Glutamatergic neuron (in vitro differentiated cells): ENCODE measurements at regions not wholly inside any gene's neighbourhood (a gene's known extent, or its start where the extent isn't known, plus 50 kb on each side); places are given as distances from the start of the nearest gene placed in this dataset.

ENCODE experiments used
- DNase-seq: peaks from one replicate; pipeline ENCODE4 v3.0.0; 2022
- H3K27ac Mint-ChIP-seq: one replicate; pipeline ENCODE4 v1.8.0; 2020; ENCODE audit warnings: mild to moderate bottlenecking, mixed read lengths, inconsistent platforms; ENCODE audit not compliant: unreplicated experiment
- H3K27me3 Mint-ChIP-seq: one replicate; pipeline ENCODE4 v1.8.0; 2020; ENCODE audit warnings: mild to moderate bottlenecking, moderate library complexity, mixed read lengths, inconsistent platforms; ENCODE audit not compliant: unreplicated experiment
- H3K36me3 Mint-ChIP-seq: one replicate; pipeline ENCODE4 v1.8.0; 2020; ENCODE audit warnings: mild to moderate bottlenecking, mixed read lengths, inconsistent platforms; ENCODE audit not compliant: unreplicated experiment
- H3K4me1 Mint-ChIP-seq: one replicate; pipeline ENCODE4 v1.8.0; 2020; ENCODE audit warnings: mild to moderate bottlenecking, low read depth, mixed read lengths, inconsistent platforms; ENCODE audit not compliant: unreplicated experiment
- H3K4me3 Mint-ChIP-seq: one replicate; pipeline ENCODE4 v1.8.0; 2020; ENCODE audit warnings: mild to moderate bottlenecking, mixed read lengths, inconsistent platforms; ENCODE audit not compliant: unreplicated experiment
- H3K9me3 Mint-ChIP-seq: one replicate; pipeline ENCODE4 v1.8.0; 2020; ENCODE audit warnings: mild to moderate bottlenecking, moderate library complexity, mixed read lengths, inconsistent platforms; ENCODE audit not compliant: unreplicated experiment
- CTCF ChIP-seq: fragments of 200-600 bp; sonication (generic); IDR thresholded peaks from one replicate; pipeline ENCODE4 v1.5.0; 2021; ENCODE audit not compliant: partially characterized antibody, unreplicated experiment

GRCh38 chr12:91922139-91922538, 223.5 kb downstream of the BTG1 start:
- no peaks in the 10 kb centered on the region for H3K9me3 Mint-ChIP-seq
- no peak for DNase-seq
- H3K4me1 Mint-ChIP-seq, result peaks cover 16% of the 10 kb centered on the region
- no peak overlapping the region for H3K4me3 Mint-ChIP-seq
- H3K27me3 Mint-ChIP-seq, result no peaks in the 10 kb centered on the region
- no peak for TF ChIP-seq CTCF
- H3K27ac Mint-ChIP-seq, result no peak overlapping the region
- peaks cover 6% of the 10 kb centered on the region for H3K36me3 Mint-ChIP-seq

- Mint-ChIP-seq H3K4me1 (peaks cover 19% of the 10 kb centered on the region), H3K36me3 (peaks cover 6% of the 10 kb centered on the region), H3K9me3 (no peaks in the 10 kb centered on the region), H3K27me3 (no peaks in the 10 kb centered on the region), H3K27ac (peak overlapping the region; percentile 23), H3K4me3 (no peak overlapping the region)
- DNase-seq, result no peak
- TF ChIP-seq CTCF, result no peak
These were observed 224.1 kb downstream of the BTG1 start for GRCh38 chr12:91921555-91921954.

- no peaks in the 10 kb centered on the region for H3K27me3 Mint-ChIP-seq
- H3K36me3 Mint-ChIP-seq, result peaks cover 6% of the 10 kb centered on the region
- H3K9me3 Mint-ChIP-seq, result no peaks in the 10 kb centered on the region
- no peak for DNase-seq
- no peak overlapping the region for H3K27ac Mint-ChIP-seq
- H3K4me1 Mint-ChIP-seq, result peaks cover 19% of the 10 kb centered on the region
- TF ChIP-seq CTCF, result no peak
- no peak overlapping the region for H3K4me3 Mint-ChIP-seq
These were observed 224.9 kb downstream of the BTG1 start for GRCh38 chr12:91920741-91921140.

GRCh38 chr12:91920276-91920675, 225.4 kb downstream of the BTG1 start:
- no peak overlapping the region for H3K27ac Mint-ChIP-seq
- DNase-seq, result no peak
- no peaks in the 10 kb centered on the region for H3K9me3 Mint-ChIP-seq

GRCh38 chr12:91918431-91918830, 227.2 kb downstream of the BTG1 start:
- H3K4me1 Mint-ChIP-seq, result peaks cover 23% of the 10 kb centered on the region
- H3K27me3 Mint-ChIP-seq, result no peaks in the 10 kb centered on the region
- H3K36me3 Mint-ChIP-seq, result no peaks in the 10 kb centered on the region
- DNase-seq, result no peak
- no peaks in the 10 kb centered on the region for H3K9me3 Mint-ChIP-seq
- peak overlapping the region; percentile 25 for H3K27ac Mint-ChIP-seq
- no peak for TF ChIP-seq CTCF
- H3K4me3 Mint-ChIP-seq, result no peak overlapping the region

More at GRCh38 chr12:91920276-91920675, 225.4 kb downstream of the BTG1 start:
- peaks cover 6% of the 10 kb centered on the region for H3K36me3 Mint-ChIP-seq
- no peaks in the 10 kb centered on the region for H3K27me3 Mint-ChIP-seq
- TF ChIP-seq CTCF, result no peak
- H3K4me3 Mint-ChIP-seq, result no peak overlapping the region
- H3K4me1 Mint-ChIP-seq, result peaks cover 20% of the 10 kb centered on the region
